Duodenal mucosa (tissue), 2 donors: ENCODE measurements at regions not wholly inside any gene's neighbourhood (a gene's known extent, or its start where the extent isn't known, plus 50 kb on each side); places are given as distances from the start of the nearest gene placed in this dataset.

Experiments
- H3K27ac ChIP-seq: one replicate; pipeline ENCODE4 v1.7.0; 2013; ENCODE audit warnings: low read depth, low read length
- H3K27me3 ChIP-seq, 2 donors: one replicate each; pipeline ENCODE4 v1.7.0; 2013; ENCODE audit warnings: low read length in 2 of 2, control low read depth in 1 of 2; ENCODE audit not compliant: insufficient read depth in 2 of 2, control insufficient read depth in 1 of 2
- H3K36me3 ChIP-seq, 2 donors: one replicate each; pipeline ENCODE4 v1.7.0; 2013; ENCODE audit warnings: low read length in 2 of 2, control low read depth in 1 of 2; ENCODE audit not compliant: insufficient read depth in 2 of 2, control insufficient read depth in 1 of 2
- H3K4me1 ChIP-seq, 2 donors: one replicate each; pipeline ENCODE4 v1.7.0; 2013; ENCODE audit warnings: low read length in 2 of 2, control low read depth in 1 of 2; ENCODE audit not compliant: insufficient read depth in 2 of 2, control insufficient read depth in 1 of 2
- H3K4me3 ChIP-seq, 2 donors: one replicate each; pipeline ENCODE4 v1.7.0; 2013; ENCODE audit warnings: low read length in 2 of 2, low read depth in 1 of 2
- H3K9ac ChIP-seq, 2 donors: one replicate each; pipeline ENCODE4 v1.7.0; 2013; ENCODE audit warnings: low read length in 2 of 2, low read depth in 1 of 2
- H3K9me3 ChIP-seq, 2 donors: one replicate each; pipeline ENCODE4 v1.7.0; 2013; ENCODE audit warnings: low read length in 2 of 2, control low read depth in 1 of 2; ENCODE audit not compliant: control insufficient read depth in 1 of 2

GRCh38 chr4:175871774-175872405 is 59.8 kb upstream of the GPM6A start:
- Histone ChIP-seq H3K27ac (no peak overlapping the region), H3K4me3 (no peak overlapping the region), H3K36me3 (no peaks in the 10 kb centered on the region), H3K9ac (no peak overlapping the region), H3K4me1 (no peaks in the 10 kb centered on the region), H3K9me3 (no peaks in the 10 kb centered on the region), H3K27me3 (peaks cover 0 to 4% of the 10 kb centered on the region in 2 donors)

- H3K36me3 ChIP-seq = no peaks in the 10 kb centered on the region
- H3K9me3 ChIP-seq = no peaks in the 10 kb centered on the region
- no peak overlapping the region for H3K9ac ChIP-seq
- no peak overlapping the region for H3K27ac ChIP-seq
- no peaks in the 10 kb centered on the region for H3K4me1 ChIP-seq
- H3K27me3 ChIP-seq = peaks cover 0 to 8% of the 10 kb centered on the region in 2 donors
- H3K4me3 ChIP-seq = no peak overlapping the region
Measured at GRCh38 chr4:175873707-175874106, 61.6 kb upstream of the GPM6A start.

GRCh38 chr4:175874306-175874705 is 62.2 kb upstream of the GPM6A start:
- no peak overlapping the region for H3K9ac ChIP-seq
- no peak overlapping the region for H3K4me3 ChIP-seq
- H3K4me1 ChIP-seq = no peaks in the 10 kb centered on the region
- no peaks in the 10 kb centered on the region for H3K36me3 ChIP-seq
- peaks cover 0 to 8% of the 10 kb centered on the region in 2 donors for H3K27me3 ChIP-seq
- no peak overlapping the region for H3K27ac ChIP-seq
- no peaks in the 10 kb centered on the region for H3K9me3 ChIP-seq

- Histone ChIP-seq H3K27ac (no peak overlapping the region), H3K36me3 (no peaks in the 10 kb centered on the region), H3K27me3 (peaks cover 0 to 8% of the 10 kb centered on the region in 2 donors), H3K9ac (no peak overlapping the region), H3K4me3 (no peak overlapping the region), H3K9me3 (no peaks in the 10 kb centered on the region), H3K4me1 (no peaks in the 10 kb centered on the region)
Measured at GRCh38 chr4:175875993-175876771, 64.1 kb upstream of the GPM6A start.

GRCh38 chr4:175882891-175883290 is 70.8 kb upstream of the GPM6A start:
- Histone ChIP-seq H3K4me1 (no peaks in the 10 kb centered on the region), H3K27ac (no peak overlapping the region), H3K9me3 (no peaks in the 10 kb centered on the region), H3K36me3 (no peaks in the 10 kb centered on the region), H3K9ac (no peak overlapping the region), H3K4me3 (no peak overlapping the region), H3K27me3 (no peaks in the 10 kb centered on the region)

- no peaks in the 10 kb centered on the region for H3K36me3 ChIP-seq
- no peak overlapping the region for H3K4me3 ChIP-seq
- no peak overlapping the region for H3K27ac ChIP-seq
- H3K9me3 ChIP-seq = no peaks in the 10 kb centered on the region
- no peaks in the 10 kb centered on the region for H3K27me3 ChIP-seq
- no peak overlapping the region for H3K9ac ChIP-seq
- no peaks in the 10 kb centered on the region for H3K4me1 ChIP-seq
Measured at GRCh38 chr4:175884048-175884447, 72.0 kb upstream of the GPM6A start.

GRCh38 chr4:175891231-175891630 is 79.2 kb upstream of the GPM6A start:
- no peak overlapping the region for H3K27ac ChIP-seq
- H3K9ac ChIP-seq = no peak overlapping the region
- H3K9me3 ChIP-seq = no peaks in the 10 kb centered on the region
- H3K27me3 ChIP-seq = no peaks in the 10 kb centered on the region
- no peaks in the 10 kb centered on the region for H3K36me3 ChIP-seq
- no peaks in the 10 kb centered on the region for H3K4me1 ChIP-seq
- no peak overlapping the region for H3K4me3 ChIP-seq

GRCh38 chr4:175891851-175892250 is 79.8 kb upstream of the GPM6A start:
- Histone ChIP-seq H3K36me3 (no peaks in the 10 kb centered on the region), H3K4me3 (no peak overlapping the region), H3K9ac (no peak overlapping the region), H3K27ac (no peak overlapping the region), H3K4me1 (no peaks in the 10 kb centered on the region), H3K9me3 (no peaks in the 10 kb centered on the region), H3K27me3 (no peaks in the 10 kb centered on the region)

- no peak overlapping the region for H3K27ac ChIP-seq
- H3K9me3 ChIP-seq = no peaks in the 10 kb centered on the region
- H3K27me3 ChIP-seq = no peaks in the 10 kb centered on the region
- H3K4me3 ChIP-seq = no peak overlapping the region
- H3K9ac ChIP-seq = no peak overlapping the region
- no peaks in the 10 kb centered on the region for H3K4me1 ChIP-seq
- no peaks in the 10 kb centered on the region for H3K36me3 ChIP-seq
Measured at GRCh38 chr4:175905925-175906324, 93.9 kb upstream of the GPM6A start.

GRCh38 chr4:175906384-175906783 is 94.3 kb upstream of the GPM6A start:
- Histone ChIP-seq H3K36me3 (no peaks in the 10 kb centered on the region), H3K9me3 (no peaks in the 10 kb centered on the region), H3K27me3 (no peaks in the 10 kb centered on the region), H3K27ac (no peak overlapping the region), H3K4me3 (no peak overlapping the region), H3K9ac (no peak overlapping the region), H3K4me1 (no peaks in the 10 kb centered on the region)
